Hematopoietic multipotent progenitor cell treated with erythropoietin and hydrocortisone succinate and interleukin-3 and kit ligand, for 6 days (in vitro differentiated cells): ENCODE measurements at regions not wholly inside any gene's neighbourhood (a gene's known extent, or its start where the extent isn't known, plus 50 kb on each side); places are given as distances from the start of the nearest gene placed in this dataset.

Source experiments
- DNase-seq: peaks from one replicate; pipeline ENCODE4 v3.0.0-alpha.2; 2015

DNA sequence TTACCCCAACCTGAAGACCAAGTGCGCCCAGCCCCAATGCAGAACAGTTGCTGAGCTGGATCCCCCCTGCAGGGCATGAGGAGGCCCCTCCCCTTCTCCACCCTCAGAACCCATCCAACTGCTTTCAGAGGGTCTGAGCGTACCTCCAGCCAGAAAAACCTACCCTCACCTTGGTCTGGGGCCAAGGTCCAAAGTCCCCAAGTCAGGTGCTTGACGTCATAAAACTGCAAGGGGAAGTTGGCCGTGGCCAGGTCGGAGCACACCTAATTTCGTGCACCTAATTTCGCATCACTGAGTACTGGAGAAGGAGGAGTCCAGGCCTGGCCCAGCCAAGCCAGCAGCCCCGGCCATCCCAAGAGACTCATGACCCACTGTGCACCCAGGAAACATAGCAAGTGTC lies 289.8 kb downstream of the CTTN start:
- DNase-seq, result no peak

DNA sequence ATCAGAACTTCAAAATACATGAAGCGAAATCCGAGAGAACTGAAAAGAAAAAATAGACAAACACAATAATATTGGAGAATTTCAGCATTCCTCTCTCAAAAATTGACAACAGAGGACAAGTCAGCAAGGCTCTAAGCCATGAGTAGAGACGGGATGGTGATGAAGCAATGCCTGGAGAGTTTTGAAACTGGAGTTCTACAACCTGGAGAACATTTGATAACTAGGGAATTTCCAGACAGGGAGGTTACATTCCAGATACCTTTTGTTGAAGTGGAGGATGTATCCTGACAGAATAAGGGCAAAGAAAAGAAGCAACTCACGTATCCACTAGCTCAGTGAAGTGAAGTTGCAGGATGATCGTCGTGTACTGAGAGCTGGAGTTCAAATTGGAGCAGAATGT lies 291.4 kb downstream of the CTTN start:
- no peak for DNase-seq

DNA sequence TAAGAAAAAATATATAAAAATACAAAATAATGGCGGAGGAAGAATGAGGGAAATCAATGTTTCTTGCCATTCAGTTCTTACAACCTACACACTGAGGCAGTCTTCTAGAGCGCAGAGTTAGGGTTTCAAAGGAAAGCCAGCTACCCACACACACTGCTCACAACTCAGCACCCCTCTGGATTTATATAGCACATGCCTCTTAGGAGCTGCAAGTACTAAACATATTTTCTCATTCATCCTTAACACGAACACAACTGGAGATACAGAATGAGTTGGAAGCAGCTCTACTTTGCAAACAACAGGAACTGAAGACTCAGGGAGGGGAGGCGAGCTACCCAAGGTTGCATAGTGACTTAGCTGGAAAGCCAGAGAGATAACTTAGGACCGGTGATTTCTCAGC lies 293.8 kb downstream of the CTTN start:
- DNase-seq, result no peak

DNA sequence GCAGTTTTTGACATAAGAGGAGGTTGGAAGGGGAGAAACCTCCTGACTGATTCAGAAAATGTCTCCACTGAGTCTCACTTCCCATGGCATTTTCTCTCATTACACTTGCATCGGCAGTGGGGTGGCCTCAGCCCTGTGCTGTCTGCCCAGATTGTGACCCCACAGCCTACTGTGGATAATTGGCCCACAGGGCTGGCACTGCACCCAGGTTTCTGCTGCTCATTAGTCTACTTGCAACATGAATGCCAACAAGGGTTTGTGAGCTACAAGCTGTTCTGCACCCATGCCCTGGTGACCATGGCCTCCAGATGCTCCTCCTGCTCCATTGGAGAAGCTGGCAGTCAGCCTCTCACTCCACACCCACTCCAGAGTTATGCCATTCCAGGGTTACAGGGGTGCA lies 296.0 kb downstream of the CTTN start:
- DNase-seq, result no peak

DNA sequence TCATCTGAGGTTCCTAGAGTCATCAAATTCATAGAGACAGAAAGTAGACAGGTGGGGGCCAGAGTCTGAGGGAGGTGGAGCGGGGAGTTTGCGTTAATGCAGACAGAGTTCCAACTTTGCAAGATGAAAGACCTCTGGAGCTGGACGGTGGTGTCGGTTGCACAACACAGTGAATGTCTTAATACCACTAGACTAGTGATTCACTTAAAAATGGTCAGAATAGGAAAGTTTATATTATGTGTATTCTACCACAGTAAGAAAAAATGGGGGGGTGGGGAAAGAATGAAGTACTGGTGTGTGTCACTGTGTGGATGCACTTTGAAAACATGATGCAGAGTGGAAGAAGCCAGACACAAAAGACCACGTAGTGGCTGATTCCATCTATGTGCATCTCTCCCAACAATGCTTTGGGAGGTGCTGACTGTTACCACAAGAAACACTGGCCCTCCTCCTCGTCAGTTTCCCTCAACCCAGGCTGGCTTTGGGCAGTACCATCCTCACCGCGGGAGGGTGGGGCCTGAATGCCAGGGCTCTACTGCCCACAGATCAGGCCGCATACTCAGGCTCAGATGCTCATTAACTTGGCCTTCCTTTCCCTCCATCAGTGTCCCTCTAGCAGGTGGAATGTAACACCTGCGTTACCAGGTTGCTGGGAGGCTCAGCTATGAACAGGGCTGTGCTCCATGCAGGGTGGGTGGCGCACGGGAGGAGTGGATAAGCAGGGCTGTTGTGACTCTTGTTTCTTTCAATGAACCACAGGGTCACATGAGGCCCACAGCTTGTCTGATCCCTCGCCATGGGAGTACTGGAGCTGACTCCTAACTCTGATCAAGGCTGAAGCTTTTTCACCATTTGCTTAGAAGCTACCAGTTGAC lies 297.0 kb downstream of the CTTN start:
- no peak for DNase-seq

DNA sequence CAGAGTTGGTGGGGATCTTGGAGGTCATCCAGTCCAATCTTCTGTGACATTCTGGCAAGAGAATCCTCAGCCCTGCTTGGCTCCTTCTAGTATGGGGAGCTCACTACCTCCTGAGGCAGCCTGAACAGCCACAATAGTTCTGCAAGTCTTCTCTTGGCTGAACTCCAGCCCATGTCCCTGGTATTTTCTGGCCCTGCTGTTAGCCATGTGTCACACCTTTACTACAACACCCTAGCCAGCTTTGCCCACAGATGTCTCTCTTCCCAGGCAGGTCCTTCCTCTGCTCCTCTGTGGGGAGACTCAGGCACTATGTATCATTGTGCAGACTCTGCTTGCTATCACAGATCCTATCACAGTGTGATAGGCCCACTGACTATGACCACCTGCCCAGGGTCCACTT lies 297.7 kb downstream of the CTTN start:
- no peak for DNase-seq

DNA sequence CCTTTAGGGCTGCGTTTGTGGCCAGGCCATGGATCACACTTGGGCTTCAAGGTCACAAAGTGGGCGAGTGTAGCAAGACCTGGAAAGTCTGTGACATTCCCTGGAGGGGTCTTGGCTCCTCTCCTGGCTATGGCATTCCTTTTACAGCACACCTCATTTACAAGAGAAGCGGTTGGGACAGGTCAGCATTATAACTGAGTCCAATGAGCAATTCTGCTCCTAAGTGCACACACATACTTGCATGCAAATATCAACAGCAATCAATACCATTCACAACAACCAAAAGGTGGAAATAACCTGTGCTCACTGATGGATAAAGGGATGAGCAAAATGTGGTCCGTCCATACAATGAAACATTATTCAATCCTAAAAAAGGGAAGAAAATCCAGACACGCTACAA lies 298.2 kb downstream of the CTTN start:
- DNase-seq, result no peak

DNA sequence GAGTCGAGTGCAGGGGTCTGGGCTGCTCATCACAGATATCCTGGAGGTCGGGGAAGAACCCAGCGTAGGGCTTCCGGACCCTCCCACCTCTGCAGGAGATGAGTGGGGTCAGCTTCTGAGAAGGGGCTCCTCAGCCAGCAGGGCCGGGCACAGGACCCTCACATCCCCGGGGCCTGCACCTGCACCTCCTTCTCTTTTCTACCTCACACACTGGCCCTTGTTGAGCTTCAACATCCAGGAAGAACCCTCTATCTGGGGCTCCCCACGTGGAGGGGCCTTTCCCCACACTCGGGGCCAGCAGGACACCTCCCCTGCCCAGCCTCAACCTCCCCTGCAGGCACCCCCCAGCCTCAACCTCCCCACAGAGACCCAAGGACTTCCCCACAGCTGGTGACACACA lies 299.4 kb downstream of the CTTN start:
- no peak for DNase-seq

DNA sequence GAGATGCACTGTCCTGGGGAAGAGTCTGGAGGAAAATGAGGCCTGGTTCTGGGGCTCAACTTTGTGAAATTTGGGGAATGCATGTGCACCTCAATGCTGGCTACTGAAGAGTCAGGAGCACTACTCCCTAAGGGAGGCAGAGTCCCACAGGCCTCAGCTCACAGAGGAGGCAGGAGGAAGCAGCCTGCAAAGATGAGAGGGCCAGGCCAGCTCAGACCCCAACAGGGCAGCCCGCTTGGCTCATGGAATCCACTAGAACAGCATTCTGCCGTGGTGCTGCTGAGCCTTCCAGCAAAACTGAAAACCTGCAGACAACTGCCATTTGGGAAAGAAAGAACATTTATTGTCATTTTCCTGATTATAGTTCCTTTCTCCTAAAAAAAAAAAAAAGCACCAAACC lies 300.5 kb downstream of the CTTN start:
- no peak for DNase-seq

DNA sequence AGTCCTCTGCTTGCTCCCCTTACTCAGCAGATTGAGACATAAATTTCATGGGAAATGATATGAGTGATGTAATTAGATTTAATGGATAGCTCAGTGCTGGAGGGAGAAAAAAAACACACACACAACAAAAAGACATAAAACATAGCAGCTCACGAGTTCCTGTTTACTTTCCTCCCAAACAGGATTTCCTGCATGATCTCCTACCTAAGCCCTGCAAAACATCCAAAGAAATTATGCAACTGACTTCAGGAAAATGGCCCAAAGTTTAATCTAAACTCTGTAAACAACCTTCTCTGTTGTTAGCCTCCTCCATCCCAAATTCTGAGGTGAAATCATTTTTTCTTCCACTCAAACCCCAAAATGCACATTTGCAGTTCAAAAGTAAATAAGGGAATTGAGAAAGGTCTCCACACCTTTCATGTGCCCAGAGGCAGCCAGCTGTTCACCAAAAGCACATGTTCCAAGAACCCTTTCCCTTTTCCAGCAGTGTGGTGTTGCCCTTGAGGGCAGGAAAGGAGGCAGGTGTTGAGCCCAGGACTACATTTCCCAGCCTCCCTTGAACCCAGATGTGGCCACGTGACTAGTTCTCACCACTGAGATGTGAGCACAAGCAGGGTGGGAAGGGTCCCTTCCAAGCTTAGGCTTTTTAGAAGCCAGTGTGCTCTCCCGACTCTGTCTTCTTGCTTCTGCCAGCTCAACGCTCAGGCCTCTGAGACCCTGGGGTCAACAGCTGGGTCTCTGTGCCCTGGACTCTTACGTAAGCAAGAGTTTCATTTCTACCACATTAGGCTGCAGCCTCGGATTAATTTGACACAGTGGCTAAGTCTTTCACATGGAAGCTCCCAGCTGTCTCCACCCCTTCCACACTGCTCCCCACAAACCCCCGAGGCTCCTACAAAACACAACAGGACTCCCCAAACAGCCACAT lies 301.2 kb downstream of the CTTN start:
- no peak for DNase-seq

DNA sequence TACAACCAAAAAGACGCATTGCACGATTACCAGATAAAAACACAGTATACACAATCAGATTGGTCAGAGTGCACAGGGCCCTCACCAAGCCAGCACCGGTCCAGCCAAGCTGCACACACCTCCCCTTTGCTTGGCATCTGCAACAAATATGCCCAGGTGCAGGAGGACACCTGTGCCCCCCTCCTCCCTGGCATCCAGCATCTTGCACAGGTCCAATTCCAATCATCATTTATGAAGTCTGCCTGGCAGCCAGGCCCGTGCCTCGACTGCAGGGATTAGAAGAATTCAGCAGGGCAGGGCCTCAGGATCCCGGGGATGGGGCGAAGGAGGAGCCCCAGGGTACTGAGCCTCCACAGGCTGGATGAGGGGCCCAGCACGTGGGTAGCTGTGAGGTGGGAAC lies 302.1 kb downstream of the CTTN start:
- no peak for DNase-seq

DNA sequence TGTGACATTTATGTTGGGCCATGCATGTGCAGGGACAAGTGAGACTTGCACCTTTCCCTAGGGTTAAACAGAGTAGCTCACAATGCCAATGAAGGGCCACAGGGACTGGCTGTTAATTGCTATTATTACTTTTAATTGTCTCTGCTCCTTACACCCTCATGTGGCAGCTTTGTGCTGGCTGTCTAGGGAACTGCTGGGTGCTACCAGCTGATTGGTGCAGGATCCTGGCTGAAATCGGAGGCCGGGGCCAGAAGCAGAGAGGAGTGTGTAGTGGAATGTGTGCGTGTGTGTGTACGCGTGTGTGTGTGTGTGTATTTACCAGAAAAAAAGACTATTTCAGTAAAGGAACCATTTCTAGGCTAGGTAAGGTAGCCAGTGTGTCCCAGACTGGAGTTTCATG lies 302.5 kb downstream of the CTTN start:
- DNase-seq, result no peak

DNA sequence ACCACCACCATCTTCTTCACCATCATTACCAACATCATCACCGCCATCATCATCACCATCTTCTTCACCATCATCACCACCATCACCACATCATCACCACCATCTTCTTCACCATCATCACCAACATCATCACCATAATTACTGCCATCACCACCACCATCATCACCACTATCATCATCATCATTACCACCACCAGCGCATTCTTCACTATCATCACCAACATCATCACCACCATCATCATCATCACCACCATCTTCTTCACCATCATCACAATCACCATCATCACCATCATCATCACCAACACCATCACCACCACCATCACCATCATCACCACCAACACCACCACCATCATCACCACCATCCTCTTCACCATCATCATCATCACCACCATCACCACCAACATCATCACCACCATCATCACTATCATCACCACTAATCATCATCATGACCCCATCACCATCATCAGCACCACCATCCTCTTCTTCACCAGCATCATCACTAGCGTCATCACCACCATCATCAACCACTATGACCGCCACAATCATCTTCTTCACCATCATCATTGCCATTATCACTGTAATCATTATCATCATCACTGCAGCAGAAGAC lies 303.8 kb downstream of the CTTN start:
- no peak for DNase-seq

DNA sequence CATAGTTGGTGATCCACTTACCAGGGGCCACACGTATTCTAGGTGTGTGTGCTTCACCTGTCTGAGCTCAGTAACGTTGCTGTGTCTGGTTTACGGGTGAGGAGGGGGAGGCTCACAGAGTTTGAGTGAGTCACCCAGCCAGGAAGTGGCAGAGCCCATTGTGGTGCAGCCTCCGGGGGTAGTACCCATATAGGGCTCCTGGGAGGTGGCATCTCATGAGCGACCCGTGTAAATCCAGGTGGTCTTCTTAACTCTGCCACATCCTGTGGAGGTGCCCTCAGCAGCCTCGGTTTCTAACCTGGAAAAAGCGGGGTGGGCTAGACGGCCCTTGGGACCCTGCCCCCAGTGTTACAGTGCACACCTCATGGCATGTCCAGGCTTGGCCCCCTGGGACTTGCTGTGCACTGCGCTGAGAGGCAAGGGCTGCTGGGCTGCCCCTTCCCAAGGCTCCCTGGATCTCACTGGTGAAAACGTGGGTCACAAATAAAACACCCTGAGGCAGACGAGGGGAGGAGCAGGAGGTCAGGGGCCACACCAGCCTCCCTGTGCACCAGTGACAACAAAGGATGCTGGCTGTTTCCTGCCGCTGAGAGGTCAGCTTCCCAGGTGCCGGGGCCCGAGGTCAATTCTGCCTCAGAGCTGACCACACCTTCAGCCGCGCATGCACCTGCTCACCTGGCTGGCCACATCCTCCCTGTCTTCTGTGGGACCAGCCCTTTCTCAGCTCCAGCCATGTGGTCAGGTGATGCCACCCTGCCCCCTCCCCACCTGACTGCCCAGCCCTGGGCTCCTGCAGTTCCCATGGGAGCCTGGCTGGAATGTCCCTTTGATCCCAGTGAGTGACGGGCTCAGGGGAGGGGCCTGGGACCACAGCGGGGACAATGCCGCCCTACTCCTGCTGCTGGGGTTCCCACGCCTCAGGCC lies 305.1 kb downstream of the CTTN start:
- DNase-seq, result no peak

DNA sequence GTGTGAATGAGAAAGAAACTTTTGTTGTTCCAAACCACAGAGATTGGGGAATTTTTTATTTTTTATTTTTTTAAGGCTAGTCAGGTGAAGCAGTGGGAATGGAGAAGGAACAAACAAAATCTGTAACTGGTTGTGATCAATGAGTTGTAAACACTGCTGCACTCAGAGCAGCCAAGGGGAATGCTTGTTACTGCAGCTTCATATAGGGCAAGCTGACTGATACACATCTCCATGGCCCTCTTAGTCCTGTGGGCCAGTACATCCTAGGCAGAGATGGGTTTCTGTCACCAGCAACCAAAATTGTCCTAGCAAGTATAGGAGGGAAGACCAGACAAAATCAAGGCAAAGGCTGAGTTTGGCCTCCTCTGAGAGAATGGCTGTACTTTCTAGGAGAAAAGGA lies 306.8 kb downstream of the CTTN start:
- DNase-seq, result no peak

DNA sequence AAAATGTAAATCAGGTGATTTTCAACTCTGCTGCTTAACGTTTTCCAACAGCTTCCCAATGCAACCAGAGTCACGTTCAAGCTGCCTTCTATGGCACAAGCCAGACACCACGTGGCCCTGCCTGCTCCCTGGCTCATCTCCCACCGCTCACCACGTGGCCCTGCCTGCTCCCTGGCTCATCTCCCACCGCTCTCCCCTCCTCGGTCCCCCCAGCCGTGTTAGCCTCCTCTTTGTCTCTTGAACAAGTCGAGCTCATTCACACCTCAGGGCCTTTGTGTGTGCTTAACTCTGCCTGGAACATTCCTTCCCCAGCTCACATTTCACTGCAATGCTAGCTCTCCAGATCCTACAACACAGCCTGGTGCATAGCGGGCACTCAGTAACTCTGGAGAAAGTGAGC lies 307.6 kb downstream of the CTTN start:
- DNase-seq, result no peak

DNA sequence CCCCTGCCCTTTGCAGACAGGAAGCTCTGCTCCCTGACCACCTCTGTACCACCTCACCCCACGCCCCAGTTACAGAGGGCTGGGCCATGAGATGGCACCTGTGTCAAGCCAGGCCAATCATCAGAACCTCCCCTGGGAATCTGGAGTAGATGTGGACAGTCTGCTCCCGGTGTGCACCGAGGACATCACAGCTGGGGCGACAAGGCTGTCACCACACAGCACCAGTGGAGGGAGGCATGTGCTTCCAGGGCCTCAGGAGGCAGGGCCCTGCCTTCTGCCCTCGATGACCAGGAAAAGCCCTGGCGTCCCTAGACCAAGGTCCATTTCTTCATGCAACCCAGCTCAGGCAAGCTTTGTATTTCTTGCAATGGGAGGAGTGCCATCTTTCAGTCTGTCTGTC lies 309.5 kb downstream of the CTTN start:
- no peak for DNase-seq

DNA sequence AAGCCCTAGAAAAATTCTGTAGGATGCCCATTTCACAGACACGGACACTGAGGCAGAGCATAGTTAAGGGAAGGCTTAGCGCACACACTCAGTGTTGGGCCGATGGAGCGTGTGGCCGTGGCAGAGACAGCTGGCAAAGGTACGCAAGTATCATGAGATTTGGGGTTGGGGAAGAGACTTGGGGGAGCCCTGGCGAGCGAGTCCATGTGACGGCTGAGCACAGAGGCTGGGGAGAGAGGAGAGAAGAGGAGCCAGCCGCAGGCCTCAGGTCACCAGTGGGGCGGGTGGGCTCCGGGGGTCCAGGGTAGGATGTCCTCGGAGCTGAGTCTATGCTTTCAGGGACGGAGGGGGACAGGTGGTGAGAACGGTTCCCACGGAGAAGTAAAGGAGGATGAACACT lies 311.3 kb downstream of the CTTN start:
- no peak for DNase-seq

DNA sequence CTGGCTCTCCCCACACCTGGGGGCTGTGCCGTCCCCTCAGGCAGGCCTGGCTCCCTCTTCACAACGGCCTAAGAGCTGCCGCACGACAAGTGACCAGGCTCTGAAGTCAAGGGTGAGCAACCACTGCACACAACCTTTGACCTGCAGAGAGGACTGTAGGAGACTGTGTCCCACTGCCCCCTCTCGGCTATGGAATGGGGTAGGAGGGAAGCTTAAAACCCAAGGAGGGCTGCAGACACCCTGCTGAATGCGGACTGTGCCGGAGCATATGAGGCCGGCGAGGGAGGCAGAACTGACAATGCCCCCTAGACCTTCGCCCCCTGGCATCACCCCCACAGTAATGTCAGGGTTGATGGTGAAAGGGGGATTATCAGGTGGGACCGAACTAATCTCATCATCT lies 311.9 kb downstream of the CTTN start:
- no peak for DNase-seq

DNA sequence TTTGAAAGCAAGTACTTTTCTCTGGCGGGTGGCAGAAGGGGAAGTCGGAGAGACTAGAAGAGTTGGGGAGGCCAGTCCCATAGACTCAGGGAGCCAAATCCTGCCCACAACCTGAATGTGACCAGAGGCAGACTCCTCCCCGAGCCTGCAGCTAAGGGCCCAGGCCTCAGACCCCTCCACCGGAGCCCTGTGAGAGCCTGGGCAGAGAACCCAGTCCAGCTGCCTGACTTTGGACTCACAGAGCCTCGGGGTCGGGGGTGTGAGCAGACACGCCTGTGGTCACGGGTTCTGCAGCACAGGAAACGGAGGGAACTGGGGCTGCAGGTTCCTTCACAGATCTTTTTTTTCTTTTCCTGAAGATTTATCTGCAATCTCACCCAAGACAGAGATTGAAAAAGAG lies 312.3 kb downstream of the CTTN start:
- no peak for DNase-seq

DNA sequence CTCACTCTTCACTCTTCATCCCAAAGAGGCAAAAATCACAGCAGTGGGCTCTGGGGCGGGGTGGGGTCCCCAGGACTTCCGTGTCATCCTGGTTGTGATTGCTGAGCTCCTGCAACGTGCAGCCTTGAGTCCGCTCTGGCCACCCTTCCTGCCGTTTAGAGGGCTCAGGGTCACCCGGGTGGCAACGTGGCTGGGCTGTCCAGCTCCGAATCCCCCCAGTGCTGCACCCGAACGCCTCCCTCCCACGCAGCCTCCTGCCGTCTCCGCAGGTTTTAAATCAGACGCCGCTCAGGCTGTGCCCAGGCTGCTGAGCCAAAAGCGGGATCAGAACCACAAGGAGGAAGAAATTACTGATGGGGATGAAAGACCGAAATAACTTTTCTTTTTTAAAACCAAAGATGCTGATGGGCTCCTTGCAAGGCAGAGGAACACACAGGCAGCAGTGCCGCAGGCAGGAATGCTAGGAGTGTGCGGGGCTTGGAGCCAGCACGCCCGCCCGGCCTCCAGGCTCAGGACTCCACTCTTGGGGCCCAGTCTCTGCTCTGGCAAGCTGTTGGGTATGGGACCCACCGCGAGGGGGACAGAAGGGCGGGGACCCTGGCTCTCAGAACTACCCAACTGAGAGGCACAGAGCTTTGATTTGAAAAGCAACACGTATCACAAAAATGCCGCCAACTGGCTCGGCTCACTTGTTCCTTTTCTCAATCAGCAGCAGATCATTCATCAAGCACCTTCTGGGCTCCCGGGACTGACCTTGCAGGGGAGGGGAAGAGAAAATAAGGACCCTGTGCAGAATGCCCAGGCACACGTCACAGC lies 313.0 kb downstream of the CTTN start:
- DNase-seq, result no peak

DNA sequence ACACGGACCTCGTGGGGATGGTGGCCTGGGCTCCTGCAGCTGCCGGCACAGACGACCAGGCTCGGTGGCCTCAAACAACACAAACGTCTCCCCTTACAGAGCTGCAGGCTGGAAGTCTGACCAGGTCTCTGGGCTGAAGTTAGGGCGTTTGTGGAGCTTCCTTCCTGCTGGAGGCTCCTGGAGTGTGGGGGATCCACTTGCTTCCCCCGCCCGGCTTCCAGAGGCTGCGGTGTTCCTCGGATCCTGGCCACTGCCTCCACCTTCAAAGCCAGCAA lies 313.5 kb downstream of the CTTN start:
- DNase-seq, result no peak
